ENCODE measurements at regions not wholly inside any gene's neighbourhood (a gene's known extent, or its start where the extent isn't known, plus 50 kb on each side); places are given as distances from the start of the nearest gene placed in this dataset.
A peak's percentile ranks its signal among the peaks of the same experiment; 100 is the strongest.

GRCh38 chr21:39077876-39078275 is 105.4 kb downstream of the PSMG1 start:
- no peak overlapping the region for H3K27ac ChIP-seq (replicated peaks)
- TF ChIP-seq SPI1 (IDR thresholded peaks at IDR 0.05; ENCODE audit: borderline replicate concordance, low read depth) = peak; percentile 30; the same call in 1 of the 2 replicates
- TF ChIP-seq, protein P1, sequence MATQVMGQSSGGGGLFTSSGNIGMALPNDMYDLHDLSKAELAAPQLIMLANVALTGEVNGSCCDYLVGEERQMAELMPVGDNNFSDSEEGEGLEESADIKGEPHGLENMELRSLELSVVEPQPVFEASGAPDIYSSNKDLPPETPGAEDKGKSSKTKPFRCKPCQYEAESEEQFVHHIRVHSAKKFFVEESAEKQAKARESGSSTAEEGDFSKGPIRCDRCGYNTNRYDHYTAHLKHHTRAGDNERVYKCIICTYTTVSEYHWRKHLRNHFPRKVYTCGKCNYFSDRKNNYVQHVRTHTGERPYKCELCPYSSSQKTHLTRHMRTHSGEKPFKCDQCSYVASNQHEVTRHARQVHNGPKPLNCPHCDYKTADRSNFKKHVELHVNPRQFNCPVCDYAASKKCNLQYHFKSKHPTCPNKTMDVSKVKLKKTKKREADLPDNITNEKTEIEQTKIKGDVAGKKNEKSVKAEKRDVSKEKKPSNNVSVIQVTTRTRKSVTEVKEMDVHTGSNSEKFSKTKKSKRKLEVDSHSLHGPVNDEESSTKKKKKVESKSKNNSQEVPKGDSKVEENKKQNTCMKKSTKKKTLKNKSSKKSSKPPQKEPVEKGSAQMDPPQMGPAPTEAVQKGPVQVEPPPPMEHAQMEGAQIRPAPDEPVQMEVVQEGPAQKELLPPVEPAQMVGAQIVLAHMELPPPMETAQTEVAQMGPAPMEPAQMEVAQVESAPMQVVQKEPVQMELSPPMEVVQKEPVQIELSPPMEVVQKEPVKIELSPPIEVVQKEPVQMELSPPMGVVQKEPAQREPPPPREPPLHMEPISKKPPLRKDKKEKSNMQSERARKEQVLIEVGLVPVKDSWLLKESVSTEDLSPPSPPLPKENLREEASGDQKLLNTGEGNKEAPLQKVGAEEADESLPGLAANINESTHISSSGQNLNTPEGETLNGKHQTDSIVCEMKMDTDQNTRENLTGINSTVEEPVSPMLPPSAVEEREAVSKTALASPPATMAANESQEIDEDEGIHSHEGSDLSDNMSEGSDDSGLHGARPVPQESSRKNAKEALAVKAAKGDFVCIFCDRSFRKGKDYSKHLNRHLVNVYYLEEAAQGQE (IDR thresholded peaks at IDR 0.05; ENCODE audit: insufficient replicate concordance, low read depth) = no peak
- peak; percentile 27 to 30 for DNase-seq (ENCODE audit: low read depth in 1 of 2, low spot score in 1 of 2)
- no peaks in the 10 kb centered on the region for H3K27me3 ChIP-seq (ENCODE audit: insufficient read depth, poor library complexity, severe bottlenecking)
- no peak overlapping the region for H3K4me3 ChIP-seq (replicated peaks; ENCODE audit: insufficient read depth, low read length)

DNA sequence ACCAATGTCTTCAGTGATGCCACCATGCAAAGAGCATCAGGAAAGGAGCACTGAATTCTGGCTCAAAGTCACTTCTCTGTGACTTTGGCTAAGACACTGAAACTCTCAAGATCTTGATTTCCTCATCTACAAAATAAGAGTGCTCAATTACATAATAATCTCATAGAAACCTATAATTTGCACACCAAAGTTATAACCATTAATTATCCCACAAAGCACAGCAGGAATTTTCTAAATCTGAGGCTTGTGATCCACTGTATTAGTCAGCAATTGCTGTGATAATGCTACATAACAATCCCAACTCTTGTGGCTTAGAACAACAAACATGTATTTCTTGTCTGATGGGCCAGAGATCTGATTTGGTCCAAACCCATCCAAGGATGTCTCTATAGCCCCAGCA is 108.7 kb downstream of the PSMG1 start:
- TF ChIP-seq SPI1 (IDR thresholded peaks at IDR 0.05; ENCODE audit: borderline replicate concordance, low read depth) (no peak), POLR2AphosphoS5 (IDR thresholded peaks at IDR 0.05; ENCODE audit: low read depth) (no peak), GABPA (IDR thresholded peaks at IDR 0.05; ENCODE audit: low read depth) (no peak)
- TF ChIP-seq, protein P2, sequence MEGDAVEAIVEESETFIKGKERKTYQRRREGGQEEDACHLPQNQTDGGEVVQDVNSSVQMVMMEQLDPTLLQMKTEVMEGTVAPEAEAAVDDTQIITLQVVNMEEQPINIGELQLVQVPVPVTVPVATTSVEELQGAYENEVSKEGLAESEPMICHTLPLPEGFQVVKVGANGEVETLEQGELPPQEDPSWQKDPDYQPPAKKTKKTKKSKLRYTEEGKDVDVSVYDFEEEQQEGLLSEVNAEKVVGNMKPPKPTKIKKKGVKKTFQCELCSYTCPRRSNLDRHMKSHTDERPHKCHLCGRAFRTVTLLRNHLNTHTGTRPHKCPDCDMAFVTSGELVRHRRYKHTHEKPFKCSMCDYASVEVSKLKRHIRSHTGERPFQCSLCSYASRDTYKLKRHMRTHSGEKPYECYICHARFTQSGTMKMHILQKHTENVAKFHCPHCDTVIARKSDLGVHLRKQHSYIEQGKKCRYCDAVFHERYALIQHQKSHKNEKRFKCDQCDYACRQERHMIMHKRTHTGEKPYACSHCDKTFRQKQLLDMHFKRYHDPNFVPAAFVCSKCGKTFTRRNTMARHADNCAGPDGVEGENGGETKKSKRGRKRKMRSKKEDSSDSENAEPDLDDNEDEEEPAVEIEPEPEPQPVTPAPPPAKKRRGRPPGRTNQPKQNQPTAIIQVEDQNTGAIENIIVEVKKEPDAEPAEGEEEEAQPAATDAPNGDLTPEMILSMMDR (IDR thresholded peaks at IDR 0.05; ENCODE audit: insufficient read depth, low read length) = no peak
- TF ChIP-seq, protein P1 (IDR thresholded peaks at IDR 0.05; ENCODE audit: insufficient replicate concordance, low read depth) = no peak
- DNase-seq (ENCODE audit: low read depth in 1 of 2, low spot score in 1 of 2) = no peak
- no peak overlapping the region for H3K4me3 ChIP-seq (replicated peaks; ENCODE audit: insufficient read depth, low read length)
- H3K27me3 ChIP-seq (ENCODE audit: insufficient read depth, poor library complexity, severe bottlenecking) = no peaks in the 10 kb centered on the region
- no peak overlapping the region for H3K27ac ChIP-seq (replicated peaks)

GRCh38 chr21:39073717-39074116 is 109.5 kb downstream of the PSMG1 start:
- TF ChIP-seq SPI1 (IDR thresholded peaks at IDR 0.05; ENCODE audit: borderline replicate concordance, low read depth) = no peak
- no peak overlapping the region for H3K27ac ChIP-seq (replicated peaks)
- H3K27me3 ChIP-seq (ENCODE audit: insufficient read depth, poor library complexity, severe bottlenecking) = no peaks in the 10 kb centered on the region
- H3K4me3 ChIP-seq (replicated peaks; ENCODE audit: insufficient read depth, low read length) = no peak overlapping the region
- no peak for DNase-seq (ENCODE audit: low read depth in 1 of 2, low spot score in 1 of 2)

GRCh38 chr21:39073063-39073462 is 110.2 kb downstream of the PSMG1 start:
- DNase-seq (ENCODE audit: low read depth in 1 of 2, low spot score in 1 of 2) = no peak
- Histone ChIP-seq H3K27ac (replicated peaks) (no peak overlapping the region), H3K27me3 (ENCODE audit: insufficient read depth, poor library complexity, severe bottlenecking) (no peaks in the 10 kb centered on the region), H3K4me3 (replicated peaks; ENCODE audit: insufficient read depth, low read length) (no peak overlapping the region)
- TF ChIP-seq, protein P1 (IDR thresholded peaks at IDR 0.05; ENCODE audit: insufficient replicate concordance, low read depth) = no peak
- no peak for TF ChIP-seq SPI1 (IDR thresholded peaks at IDR 0.05; ENCODE audit: borderline replicate concordance, low read depth)
- TF ChIP-seq POLR2AphosphoS5 (IDR thresholded peaks at IDR 0.05; ENCODE audit: low read depth) = no peak
- TF ChIP-seq, protein P2 (IDR thresholded peaks at IDR 0.05; ENCODE audit: insufficient read depth, low read length) = no peak
- no peak for TF ChIP-seq GABPA (IDR thresholded peaks at IDR 0.05; ENCODE audit: low read depth)

All from HL-60 (cell line).